Prostate gland (tissue), 2 donors: ENCODE measurements at regions not wholly inside any gene's neighbourhood (a gene's known extent, or its start where the extent isn't known, plus 50 kb on each side); places are given as distances from the start of the nearest gene placed in this dataset.

ENCODE experiments used
- CTCF ChIP-seq, 4 experiments: fragments of 200-600 bp in 2 of 4; fragments of 450-650 bp in 2 of 4; sonication (generic) in 2 of 4; IDR thresholded peaks; 1 replicate in 3 of 4; 2 replicates in 1 of 4; pipeline ENCODE4 v1.5.1; 2016 to 2019; ENCODE audit warnings: antibody characterized with exemption in 4 of 4, mild to moderate bottlenecking in 2 of 4, moderate library complexity in 2 of 4
- POLR2A ChIP-seq: fragments of 450-650 bp; IDR thresholded peaks from one replicate; pipeline ENCODE4 v1.6.1; 2016; ENCODE audit warnings: antibody characterized with exemption, mild to moderate bottlenecking

- TF ChIP-seq POLR2A (no peak), CTCF (IDR thresholded peaks at IDR 0.05) (no peak)
Observed at GRCh38 chr2:38163006-38163405, 87.1 kb upstream of the CYP1B1 start.
